Activated CD8-positive, alpha-beta memory T cell treated with anti-CD3 and anti-CD28 coated beads for 1 hour (primary cell): ENCODE measurements at regions not wholly inside any gene's neighbourhood (a gene's known extent, or its start where the extent isn't known, plus 50 kb on each side); places are given as distances from the start of the nearest gene placed in this dataset.
"Not testable (repeated sequence)": the region's sequence is repeated elsewhere in the genome, so short reads cannot be mapped to it uniquely, and the experiment has no call there.

Experiments used
- DNase-seq, 2 donors: peaks; one replicate each; pipeline ENCODE4 v3.0.0-alpha.2; 2020; ENCODE audit warnings: low read depth in 1 of 2; ENCODE audit errors: extremely low read depth in 1 of 2

- not testable (repeated sequence) for DNase-seq
These were observed 216.3 kb upstream of the CCL2 start for GRCh38 chr17:34038786-34039185.

- not testable (repeated sequence) for DNase-seq
These were observed 215.9 kb upstream of the CCL2 start for GRCh38 chr17:34039213-34039612.

- DNase-seq: not testable (repeated sequence)
These were observed 215.1 kb upstream of the CCL2 start for GRCh38 chr17:34039759-34040555.

- DNase-seq: no peak
These were observed 209.1 kb upstream of the CCL2 start for GRCh38 chr17:34045990-34046389.

- no peak for DNase-seq
These were observed 204.0 kb upstream of the CCL2 start for GRCh38 chr17:34051046-34051445.

GRCh38 chr17:34054495-34054894 lies 200.6 kb upstream of the CCL2 start:
- DNase-seq: no peak

GRCh38 chr17:34055606-34056005 lies 199.5 kb upstream of the CCL2 start:
- DNase-seq: no peak

- no peak for DNase-seq
These were observed 195.5 kb upstream of the CCL2 start for GRCh38 chr17:34059423-34060220.

GRCh38 chr17:34066528-34066927 lies 188.6 kb upstream of the CCL2 start:
- no peak for DNase-seq

- no peak for DNase-seq
These were observed 188.1 kb upstream of the CCL2 start for GRCh38 chr17:34067011-34067410.

GRCh38 chr17:34068571-34068970 lies 186.5 kb upstream of the CCL2 start:
- DNase-seq: no peak

GRCh38 chr17:34070712-34071111 lies 184.4 kb upstream of the CCL2 start:
- DNase-seq: no peak

GRCh38 chr17:34071886-34072420 lies 183.1 kb upstream of the CCL2 start:
- no peak for DNase-seq

GRCh38 chr17:34075076-34075475 lies 180.0 kb upstream of the CCL2 start:
- DNase-seq: no peak

GRCh38 chr17:34076743-34077631 lies 178.1 kb upstream of the CCL2 start:
- DNase-seq: no peak

GRCh38 chr17:34081269-34081668 lies 173.8 kb upstream of the CCL2 start:
- DNase-seq: no peak

GRCh38 chr17:34082404-34082803 lies 172.7 kb upstream of the CCL2 start:
- no peak for DNase-seq

GRCh38 chr17:34089042-34089441 lies 166.0 kb upstream of the CCL2 start:
- DNase-seq: not testable (repeated sequence)

- DNase-seq: no peak
These were observed 164.5 kb upstream of the CCL2 start for GRCh38 chr17:34090593-34090992.

GRCh38 chr17:34091975-34092374 lies 163.1 kb upstream of the CCL2 start:
- DNase-seq: no peak

GRCh38 chr17:34095106-34095505 lies 160.0 kb upstream of the CCL2 start:
- no peak for DNase-seq
